ENCODE measurements at regions not wholly inside any gene's neighbourhood (a gene's known extent, or its start where the extent isn't known, plus 50 kb on each side); places are given as distances from the start of the nearest gene placed in this dataset.

DNA sequence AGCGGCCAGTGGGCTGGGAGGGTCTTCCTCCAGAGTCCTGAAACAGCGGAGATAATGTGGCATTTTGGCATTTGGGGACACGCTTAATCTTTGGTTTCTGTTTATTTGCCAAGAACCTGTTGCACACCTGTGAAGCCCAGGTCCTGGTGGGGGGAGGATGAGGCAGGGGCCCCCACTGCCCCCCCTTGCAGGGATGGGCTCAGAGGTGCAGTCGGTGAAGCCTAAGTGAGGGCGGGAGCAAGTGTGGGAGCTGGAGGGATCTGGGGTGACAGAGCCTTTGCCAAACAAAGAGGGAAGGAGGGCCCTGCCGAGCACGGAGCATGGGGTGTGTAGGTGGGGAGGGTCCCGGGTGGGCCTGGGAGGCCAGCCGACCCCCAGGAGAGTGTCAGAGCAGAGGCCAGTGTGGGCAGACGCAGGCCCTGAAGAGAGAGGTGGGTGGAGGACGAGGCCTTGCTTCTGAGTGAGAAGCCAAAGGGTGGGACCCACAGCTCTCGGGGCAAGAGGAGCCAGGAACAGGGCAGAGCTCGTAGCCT is 62.1 kb upstream of the ADGRA1 start:
- no peaks in the 10 kb centered on the region for H3K27me3 ChIP-seq
- no peaks in the 10 kb centered on the region for H3K4me1 ChIP-seq (ENCODE audit: insufficient read depth)
- H3K4me2 ChIP-seq = no peak overlapping the region
- no peaks in the 10 kb centered on the region for H4K20me1 ChIP-seq (ENCODE audit: insufficient read depth, poor library complexity, severe bottlenecking)
- WGBS (ENCODE audit: low lambda C conversion rate, missing lambda C conversion rate) = 86% methylated on average over 13 of the region's 13 CpGs
- H3K36me3 ChIP-seq (replicated peaks; ENCODE audit: insufficient read depth, low read depth) = no peaks in the 10 kb centered on the region
- no peak for TF ChIP-seq CTCF (IDR thresholded peaks at IDR 0.05; ENCODE audit: poor library complexity)
- no peaks in the 10 kb centered on the region for H3K9me2 ChIP-seq (replicated peaks; ENCODE audit: insufficient read depth)
- H3K9me3 ChIP-seq (ENCODE audit: low read depth) = no peaks in the 10 kb centered on the region
- H3K27ac ChIP-seq = no peak overlapping the region
- H2AFZ ChIP-seq = no peak overlapping the region
- H3K79me2 ChIP-seq = no peaks in the 10 kb centered on the region
- no peak overlapping the region for H3K4me3 ChIP-seq
- no peak for DNase-seq (ENCODE audit: low spot score)

GRCh38 chr10:133024704-133025557 is 62.8 kb upstream of the ADGRA1 start:
- Histone ChIP-seq H4K20me1 (ENCODE audit: insufficient read depth, poor library complexity, severe bottlenecking) (no peaks in the 10 kb centered on the region), H3K27ac (no peak overlapping the region), H3K4me1 (ENCODE audit: insufficient read depth) (no peaks in the 10 kb centered on the region), H2AFZ (no peak overlapping the region), H3K79me2 (no peaks in the 10 kb centered on the region), H3K4me2 (no peak overlapping the region), H3K27me3 (no peaks in the 10 kb centered on the region), H3K9me2 (replicated peaks; ENCODE audit: insufficient read depth) (no peaks in the 10 kb centered on the region), H3K36me3 (replicated peaks; ENCODE audit: insufficient read depth, low read depth) (no peaks in the 10 kb centered on the region), H3K4me3 (no peak overlapping the region), H3K9me3 (ENCODE audit: low read depth) (no peaks in the 10 kb centered on the region)
- DNase-seq (ENCODE audit: low spot score) = no peak
- WGBS (ENCODE audit: low lambda C conversion rate, missing lambda C conversion rate) = 76% methylated on average over 34 of the region's 34 CpGs
- TF ChIP-seq CTCF (IDR thresholded peaks at IDR 0.05; ENCODE audit: poor library complexity) (no peak), EZH2phosphoT487 (IDR thresholded peaks at IDR 0.05; ENCODE audit: low read depth, severe bottlenecking, unreplicated experiment) (no peak), EZH2 (IDR thresholded peaks at IDR 0.05; ENCODE audit: borderline replicate concordance) (no peak)

DNA sequence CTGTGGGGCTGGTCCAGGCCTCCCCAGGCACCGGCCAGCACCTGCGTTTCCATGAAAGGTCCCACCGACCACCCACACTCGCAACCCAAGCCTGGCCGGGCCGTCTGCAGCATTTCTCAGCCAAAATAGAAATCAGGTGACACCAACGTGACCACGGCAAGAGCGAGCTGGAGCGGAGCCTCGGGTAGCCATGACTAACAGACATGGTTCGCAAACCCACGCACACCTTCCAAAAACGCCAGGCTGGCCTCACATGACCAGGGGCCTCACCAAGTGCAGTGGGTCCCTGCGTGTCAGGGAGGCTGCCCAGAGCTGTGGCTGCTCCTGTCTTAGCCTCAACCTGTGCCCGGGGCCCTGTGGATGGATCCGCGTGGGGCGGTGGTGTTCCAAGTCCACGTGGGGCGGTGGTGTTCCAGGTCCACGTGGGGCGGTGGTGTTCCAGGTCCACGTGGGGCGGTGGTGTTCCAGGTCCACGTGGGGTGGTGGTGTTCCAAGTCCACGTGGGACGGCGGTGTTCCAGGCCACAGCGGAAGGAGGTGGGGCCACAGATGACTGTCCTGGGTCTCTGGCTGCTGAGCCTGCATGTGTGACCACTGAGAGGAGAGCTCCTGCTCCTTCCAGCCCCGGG is 64.4 kb upstream of the ADGRA1 start:
- 92% methylated on average over 31 of the region's 31 CpGs for WGBS (ENCODE audit: low lambda C conversion rate, missing lambda C conversion rate)
- no peaks in the 10 kb centered on the region for H3K27me3 ChIP-seq

More for the DNA sequence above, 64.4 kb upstream of the ADGRA1 start:
- no peaks in the 10 kb centered on the region for H3K9me2 ChIP-seq (replicated peaks; ENCODE audit: insufficient read depth)
- H4K20me1 ChIP-seq (ENCODE audit: insufficient read depth, poor library complexity, severe bottlenecking) = no peaks in the 10 kb centered on the region
- no peak for DNase-seq (ENCODE audit: low spot score)
- H2AFZ ChIP-seq = no peak overlapping the region
- no peaks in the 10 kb centered on the region for H3K4me1 ChIP-seq (ENCODE audit: insufficient read depth)
- no peaks in the 10 kb centered on the region for H3K9me3 ChIP-seq (ENCODE audit: low read depth)
- no peaks in the 10 kb centered on the region for H3K36me3 ChIP-seq (replicated peaks; ENCODE audit: insufficient read depth, low read depth)
- TF ChIP-seq CTCF (IDR thresholded peaks at IDR 0.05; ENCODE audit: poor library complexity) (no peak), EZH2phosphoT487 (IDR thresholded peaks at IDR 0.05; ENCODE audit: low read depth, severe bottlenecking, unreplicated experiment) (no peak), EZH2 (IDR thresholded peaks at IDR 0.05; ENCODE audit: borderline replicate concordance) (no peak)
- H3K4me3 ChIP-seq = no peak overlapping the region
- no peak overlapping the region for H3K27ac ChIP-seq
- no peak overlapping the region for H3K4me2 ChIP-seq
- no peaks in the 10 kb centered on the region for H3K79me2 ChIP-seq

Data from hepatocyte (in vitro differentiated cells).